Fibroblast of villous mesenchyme (primary cell): ENCODE measurements at regions not wholly inside any gene's neighbourhood (a gene's known extent, or its start where the extent isn't known, plus 50 kb on each side); places are given as distances from the start of the nearest gene placed in this dataset.

Source experiments
- DNase-seq: peaks from one replicate; pipeline ENCODE4 v3.0.0-alpha.2; 2010; ENCODE audit warnings: low read depth
- H3K4me3 ChIP-seq: 2 replicates; pipeline ENCODE4 v1.5.1; 2011; ENCODE audit warnings: low read depth, mild to moderate bottlenecking, low read length
- CTCF ChIP-seq: IDR thresholded peaks from 2 replicates; pipeline ENCODE4 v1.5.1; 2012; ENCODE audit warnings: low read depth, mild to moderate bottlenecking, low read length; ENCODE audit not compliant: insufficient read depth

DNA sequence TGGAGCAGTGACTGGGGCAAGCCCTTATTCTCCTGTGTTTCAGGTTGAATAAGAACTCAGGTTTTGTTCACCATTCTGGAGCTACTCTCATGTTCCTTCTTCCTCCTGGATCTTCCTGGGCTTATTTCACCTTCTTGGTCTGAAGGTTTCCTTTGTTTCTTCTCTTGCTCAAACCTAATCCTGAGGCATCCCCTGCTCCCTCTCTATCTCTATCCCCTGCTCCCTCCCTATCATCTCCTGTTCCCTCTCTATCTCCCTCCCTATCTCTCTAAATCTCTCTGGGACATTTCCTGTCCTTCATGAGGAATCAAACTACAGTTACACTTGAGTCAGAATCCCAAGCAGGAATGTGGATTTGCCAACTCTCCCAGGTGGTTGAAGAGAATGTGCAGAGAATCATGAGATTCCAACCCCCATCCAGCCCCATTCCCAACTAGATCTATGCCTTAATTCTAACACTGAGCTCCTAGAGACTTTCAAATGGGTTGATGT is 134.9 kb upstream of the ZIC3 start:
- no peak for TF ChIP-seq CTCF
- no peak overlapping the region for H3K4me3 ChIP-seq
- no peak for DNase-seq

- DNase-seq = no peak
- no peak overlapping the region for H3K4me3 ChIP-seq
- TF ChIP-seq CTCF = no peak
Measured at GRCh38 chrX:137430301-137430700, 135.6 kb upstream of the ZIC3 start.

DNA sequence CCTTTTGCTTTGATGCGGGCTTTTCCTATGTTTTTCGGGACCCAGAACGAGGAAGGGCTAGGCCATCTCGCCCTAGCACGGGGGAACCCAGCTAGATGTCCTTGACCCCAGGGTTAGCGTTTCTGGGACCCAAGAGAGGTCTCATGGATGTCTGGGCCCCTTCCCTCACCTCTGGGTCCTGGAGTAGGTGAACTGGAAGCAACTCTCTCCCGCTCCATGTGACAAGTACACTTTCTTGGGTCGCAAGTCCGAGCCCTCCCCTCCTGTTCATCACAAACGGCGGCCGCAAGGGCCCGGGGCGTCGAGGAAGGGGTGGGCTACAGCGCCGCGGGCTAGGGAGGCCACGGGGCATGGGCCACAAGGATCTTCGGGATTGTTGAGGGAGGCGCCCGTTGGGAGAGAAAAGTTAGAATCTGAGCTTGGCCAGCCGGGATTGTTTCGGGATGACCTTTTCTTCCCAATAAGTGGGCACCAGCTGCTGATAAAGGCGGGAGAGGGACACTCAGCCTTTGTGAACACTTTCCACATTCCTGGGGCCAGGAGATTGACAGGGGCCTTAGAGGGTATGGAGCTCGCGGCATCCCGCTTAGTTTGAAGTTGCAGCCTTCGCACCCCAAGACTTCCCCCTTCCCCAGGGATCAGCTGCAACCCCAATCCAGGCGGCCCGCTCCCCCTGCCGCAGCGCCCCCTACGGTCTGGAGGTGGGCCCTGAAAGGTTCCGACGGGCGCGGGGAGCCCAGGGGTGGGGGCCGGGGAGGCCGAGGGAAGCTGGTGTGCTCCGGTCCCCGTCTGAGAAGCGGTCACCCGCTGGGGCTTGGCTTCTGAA is 136.9 kb upstream of the ZIC3 start:
- no peak for DNase-seq
- TF ChIP-seq CTCF = no peak
- no peak overlapping the region for H3K4me3 ChIP-seq

DNA sequence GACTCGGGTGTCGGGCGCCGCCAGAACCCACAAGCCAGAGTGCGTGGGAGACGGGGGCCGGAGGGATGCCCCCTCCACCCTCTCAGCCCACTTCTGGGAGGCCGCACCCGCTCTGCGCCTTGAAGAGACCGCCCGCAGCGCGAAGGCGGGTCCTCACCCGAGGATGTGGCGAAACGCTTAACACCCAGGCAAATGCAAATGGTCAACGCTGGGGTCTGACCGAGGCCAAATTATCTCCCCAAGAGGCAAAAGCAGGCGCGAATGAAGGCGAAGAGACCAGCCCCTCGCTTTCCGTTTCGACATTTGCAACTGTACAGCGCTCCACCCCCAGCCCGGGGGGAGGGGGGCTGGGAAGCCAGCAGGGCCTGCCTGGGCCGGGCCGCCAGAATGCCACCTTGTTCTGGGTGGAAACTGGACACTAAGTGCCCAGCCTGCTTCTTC is 137.7 kb upstream of the ZIC3 start:
- no peak for TF ChIP-seq CTCF
- peak overlapping the region; percentile 40 for H3K4me3 ChIP-seq
- no peak for DNase-seq

DNA sequence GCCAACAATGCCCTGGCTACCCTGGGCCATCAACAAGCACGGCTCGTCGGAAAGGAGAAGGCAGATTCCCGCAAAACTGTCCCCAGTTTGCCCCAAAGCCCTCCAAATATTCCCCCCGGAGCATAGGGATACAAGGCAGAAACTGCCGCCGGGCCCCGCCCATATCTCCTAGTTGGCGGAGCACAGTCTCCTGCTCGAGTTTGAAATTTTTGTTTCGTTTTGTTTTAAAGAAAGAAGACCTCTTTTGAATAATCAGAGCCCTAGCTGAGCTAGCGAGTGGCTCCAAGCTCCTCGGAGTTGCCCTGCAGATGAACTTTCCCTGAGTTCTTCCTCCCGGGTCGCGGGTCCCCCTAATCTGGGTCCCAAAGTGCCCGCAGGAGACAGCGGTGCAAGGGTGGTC is 138.1 kb upstream of the ZIC3 start:
- peak overlapping the region; percentile 40 for H3K4me3 ChIP-seq
- no peak for DNase-seq
- no peak for TF ChIP-seq CTCF

DNA sequence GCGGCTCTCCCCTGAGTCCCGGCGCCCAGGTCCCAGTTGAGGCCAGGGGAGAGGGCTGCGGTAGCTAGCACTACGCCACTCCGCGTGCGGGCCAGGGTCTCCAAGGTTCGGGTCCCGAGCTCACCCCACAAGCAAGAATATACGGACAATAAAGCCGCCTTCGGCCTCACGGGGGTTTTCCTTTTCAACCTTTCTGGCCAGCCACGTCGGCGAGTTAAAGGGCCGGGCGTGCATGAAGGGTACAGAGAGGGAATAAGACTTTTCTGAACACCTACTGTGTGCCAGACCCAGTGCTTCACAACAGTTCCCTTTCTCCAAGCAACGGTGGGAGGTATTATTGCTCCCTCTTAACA is 138.5 kb upstream of the ZIC3 start:
- no peak for TF ChIP-seq CTCF
- DNase-seq = no peak
- peak overlapping the region; percentile 40 for H3K4me3 ChIP-seq
